ENCODE measurements at regions not wholly inside any gene's neighbourhood (a gene's known extent, or its start where the extent isn't known, plus 50 kb on each side); places are given as distances from the start of the nearest gene placed in this dataset.

GRCh38 chr14:94940263-94940993 is 170.5 kb upstream of the GSC start:
- Histone ChIP-seq H2BK5ac (ENCODE audit: low read depth, low read length) (no peak overlapping the region), H3K23me2 (ENCODE audit: low read depth, low read length) (peaks cover 11% of the 10 kb centered on the region; the same call in 1 of the 2 replicates), H2BK120ac (replicated peaks; ENCODE audit: low read depth, low read length) (no peak overlapping the region), H2BK12ac (ENCODE audit: low read depth, low read length) (no peak overlapping the region), H3K27ac (ENCODE audit: low read depth, low read length) (no peak overlapping the region), H4K8ac (ENCODE audit: extremely low read depth, insufficient read depth, low read length) (no peak overlapping the region), H3K9ac (replicated peaks in 1 of 4; ENCODE audit: extremely low read depth in 1 of 4, low read depth in 3 of 4, low read length in 3 of 4) (no peak overlapping the region), H4K20me1 (replicated peaks in 1 of 2; ENCODE audit: control insufficient read depth in 1 of 2, insufficient read depth in 2 of 2, low read length in 2 of 2) (peaks cover 0 to 6% of the 10 kb centered on the region in 2 experiments), H3K4me2 (ENCODE audit: insufficient read depth in 1 of 2, low read depth in 2 of 2, low read length in 2 of 2) (no peak overlapping the region), H2AK5ac (ENCODE audit: low read depth, low read length) (no peak overlapping the region), H3K14ac (ENCODE audit: insufficient read length) (no peak overlapping the region), H3K79me1 (ENCODE audit: low read depth, low read length) (no peaks in the 10 kb centered on the region), H3K27me3 (replicated peaks in 1 of 4; ENCODE audit: control insufficient read depth in 3 of 4, extremely low read depth in 1 of 4, insufficient read depth in 3 of 4, low read length in 3 of 4) (no peaks in the 10 kb centered on the region), H2AFZ (ENCODE audit: low read length) (no peak overlapping the region), H3K4me1 (replicated peaks in 1 of 4; ENCODE audit: control insufficient read depth in 3 of 4, insufficient read depth in 4 of 4, low read length in 3 of 4) (no peaks in the 10 kb centered on the region), H4K91ac (replicated peaks; ENCODE audit: insufficient read length, low read length) (no peak overlapping the region), H3K36me3 (ENCODE audit: control insufficient read depth in 2 of 4, insufficient read depth in 4 of 4, low read length in 3 of 4) (no peaks in the 10 kb centered on the region), H3K23ac (ENCODE audit: insufficient read length) (no peak overlapping the region), H4K5ac (ENCODE audit: insufficient read length, low read depth, low read length) (no peak overlapping the region), H3K4ac (replicated peaks; ENCODE audit: insufficient read length, low read depth, low read length) (no peak overlapping the region), H3K56ac (replicated peaks; ENCODE audit: insufficient read length, low read depth, low read length) (no peak overlapping the region), H3K79me2 (ENCODE audit: control insufficient read depth in 1 of 2, insufficient read depth in 2 of 2, low read length in 2 of 2) (0 out of 4 replicates have a peak, but pooled peaks cover 0 to 3% of the 10 kb centered on the region in 2 experiments), H3K4me3 (ENCODE audit: extremely low read depth in 1 of 4, insufficient read depth in 2 of 4, low read depth in 3 of 4, low read length in 4 of 4) (no peak overlapping the region), H2BK15ac (ENCODE audit: low read length) (no peak overlapping the region), H2BK20ac (ENCODE audit: low read length) (no peak overlapping the region), H3K9me3 (ENCODE audit: insufficient read depth in 2 of 2, low read depth in 1 of 2, low read length in 1 of 2) (no peaks in the 10 kb centered on the region; a peak in 1 of 4 replicates), H3K18ac (ENCODE audit: extremely low read depth, low read length) (no peak overlapping the region)
- no peak for FAIRE-seq
- DNase-seq (ENCODE audit: low read depth in 1 of 2, low spot score in 2 of 2): no peak
- ChIA-PET POLR2A (ENCODE audit: partially characterized antibody) (no interaction called here), CTCF (ENCODE audit: partially characterized antibody) (interaction anchor here (0.8 to 0.9 kb wide), 2 partner anchors 160 to 432 kb away, joined by 3 to 4 read pairs; no protein-coding TSS in a partner anchor)
- TF ChIP-seq CEBPB (IDR thresholded peaks at IDR 0.05; ENCODE audit: low read depth, low read length): no peak
- no peak for TF ChIP-seq SIRT6 (IDR thresholded peaks at IDR 0.05; ENCODE audit: low read length)
- 96% methylated on average over 11 of the region's 11 CpGs; no CpG with 5 or more reads in 1 of the 2 experiments for WGBS, 2 experiments (ENCODE audit: extremely low coverage in 1 of 2, insufficient coverage in 1 of 2, insufficient read length in 1 of 2, insufficient replicate concordance in 2 of 2, low coverage in 1 of 2, low lambda C conversion rate in 2 of 2, missing lambda C conversion rate in 1 of 2)

All from H1 (cell line).